HG02852 (cell line): ENCODE measurements at regions not wholly inside any gene's neighbourhood (a gene's known extent, or its start where the extent isn't known, plus 50 kb on each side); places are given as distances from the start of the nearest gene placed in this dataset.

Source experiments
- ATAC-seq: cut with Tn5 transposase; IDR thresholded peaks from one replicate; pipeline ENCODE4 v1.9.1; 2021; ENCODE audit warnings: mild to moderate bottlenecking, moderate library complexity; ENCODE audit not compliant: unreplicated experiment

DNA sequence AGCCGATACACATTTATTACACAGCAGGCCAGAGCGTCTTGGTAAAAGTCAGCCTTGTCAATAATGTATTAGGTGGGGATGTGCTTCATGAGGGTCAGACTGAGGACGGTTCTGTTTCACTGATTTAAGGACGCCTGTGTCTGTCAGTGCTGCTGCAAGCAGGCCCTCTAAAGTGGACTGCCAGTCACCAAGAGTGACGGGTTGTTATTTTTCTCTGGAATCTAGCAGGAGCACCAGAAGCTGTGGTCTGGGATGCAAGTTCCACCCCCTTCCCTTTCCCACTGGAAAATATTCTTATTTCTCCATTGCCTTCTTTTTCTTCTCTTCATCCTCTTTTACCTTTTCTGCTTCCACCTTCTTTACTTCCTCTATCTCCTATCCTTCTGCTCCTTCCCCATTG lies 191.2 kb upstream of the NCAM1 start:
- no peak for ATAC-seq

- no peak for ATAC-seq
These were observed 190.7 kb upstream of the NCAM1 start for GRCh38 chr11:112770487-112770886.

- ATAC-seq = no peak
These were observed 189.4 kb upstream of the NCAM1 start for GRCh38 chr11:112771851-112772250.

GRCh38 chr11:112773264-112773663 lies 188.0 kb upstream of the NCAM1 start:
- no peak for ATAC-seq

DNA sequence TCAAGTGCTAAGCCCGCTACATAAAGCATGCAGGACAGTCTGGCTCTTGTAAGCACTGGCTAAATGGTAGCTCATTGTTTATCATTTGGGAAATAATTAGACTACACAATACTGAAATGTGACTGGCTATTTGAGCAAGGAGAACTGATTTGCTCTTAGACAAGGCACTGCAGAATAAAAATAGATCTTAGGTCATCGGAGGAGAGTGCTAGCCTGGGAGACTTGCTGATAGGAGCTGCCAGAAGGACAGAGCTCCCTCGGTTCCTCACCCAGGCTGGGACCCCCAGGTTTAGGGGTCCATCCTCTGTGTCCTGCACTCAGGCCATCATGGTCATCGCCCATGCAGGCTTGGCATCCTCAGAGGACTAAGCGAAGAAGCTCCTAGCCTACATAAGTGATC lies 184.4 kb upstream of the NCAM1 start:
- no peak for ATAC-seq

DNA sequence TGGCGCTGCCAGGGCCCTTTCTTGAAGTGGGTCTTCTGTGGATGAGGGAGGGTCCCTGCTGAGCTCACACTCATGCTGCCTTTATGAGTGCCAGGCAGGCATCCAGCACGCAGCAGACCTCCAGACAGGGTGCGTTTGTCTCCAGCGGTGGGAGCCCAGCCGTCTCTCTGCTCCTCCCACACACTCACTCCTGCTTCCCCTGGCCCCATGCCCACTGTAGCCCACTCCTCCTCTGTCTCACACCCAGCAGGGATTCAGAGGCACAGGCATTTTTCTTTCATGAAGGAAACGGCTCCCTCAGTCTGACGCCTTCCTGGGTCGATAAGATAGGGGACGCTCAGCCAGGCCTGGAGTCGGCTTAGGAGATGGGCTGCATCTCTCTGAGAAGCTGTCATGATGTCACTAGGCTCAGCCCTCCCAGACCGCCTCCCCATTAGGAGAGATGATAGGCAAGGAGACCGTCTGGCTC lies 183.9 kb upstream of the NCAM1 start:
- ATAC-seq = no peak

GRCh38 chr11:112778091-112778876 lies 182.9 kb upstream of the NCAM1 start:
- no peak for ATAC-seq

DNA sequence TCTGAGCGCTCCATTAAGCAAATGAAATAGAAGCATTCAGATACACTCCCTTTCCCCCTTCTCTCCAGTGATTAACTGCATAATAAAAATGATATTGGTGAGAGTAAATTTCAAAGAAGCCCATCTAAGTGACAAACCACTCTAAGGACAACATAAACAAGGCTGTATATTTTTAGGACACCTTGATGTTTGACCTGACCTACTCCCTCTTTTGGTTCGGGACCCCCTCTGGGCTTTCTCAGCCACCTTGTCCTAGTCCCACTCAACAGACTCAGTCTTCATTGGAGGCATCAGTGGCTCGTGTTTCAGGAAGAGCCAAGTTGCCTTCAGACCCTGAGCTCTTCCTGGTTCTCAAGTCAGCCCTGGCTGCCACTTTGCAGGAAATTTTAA lies 182.3 kb upstream of the NCAM1 start:
- ATAC-seq = no peak

DNA sequence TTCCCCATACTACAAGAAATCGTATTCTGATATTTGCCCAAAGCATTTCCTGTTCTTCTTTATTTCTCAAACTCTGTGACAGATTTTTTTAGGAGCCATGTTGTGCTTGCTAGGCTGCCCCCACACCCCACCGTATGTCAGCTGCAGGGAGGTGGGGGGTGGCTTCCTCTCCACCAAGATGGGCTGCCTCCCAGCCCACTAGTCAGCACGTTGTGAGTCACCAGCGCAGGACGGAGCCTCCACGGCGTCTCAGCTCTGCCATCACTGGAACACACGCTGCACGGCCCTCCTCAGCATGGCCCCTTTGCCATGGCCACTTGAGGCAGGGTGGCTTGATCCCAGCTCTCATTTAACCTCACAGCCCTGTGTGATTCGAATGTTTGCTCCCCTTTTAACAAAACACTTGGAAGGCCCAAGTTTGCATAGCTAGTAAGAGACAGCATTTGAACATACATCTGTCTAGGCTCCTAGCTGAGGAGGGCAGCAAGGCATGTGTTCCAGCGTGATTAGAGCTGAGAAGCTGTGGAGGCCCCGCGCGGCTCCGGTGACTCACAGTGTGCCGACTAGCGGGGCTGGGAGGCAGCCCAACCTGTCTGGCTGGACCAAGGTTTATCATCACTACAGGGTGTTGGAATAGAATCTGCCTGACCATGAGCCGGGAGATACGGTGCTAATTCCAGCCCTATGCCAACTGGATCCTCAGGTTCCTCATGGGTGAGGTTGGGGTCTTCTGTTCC lies 180.7 kb upstream of the NCAM1 start:
- ATAC-seq = no peak

DNA sequence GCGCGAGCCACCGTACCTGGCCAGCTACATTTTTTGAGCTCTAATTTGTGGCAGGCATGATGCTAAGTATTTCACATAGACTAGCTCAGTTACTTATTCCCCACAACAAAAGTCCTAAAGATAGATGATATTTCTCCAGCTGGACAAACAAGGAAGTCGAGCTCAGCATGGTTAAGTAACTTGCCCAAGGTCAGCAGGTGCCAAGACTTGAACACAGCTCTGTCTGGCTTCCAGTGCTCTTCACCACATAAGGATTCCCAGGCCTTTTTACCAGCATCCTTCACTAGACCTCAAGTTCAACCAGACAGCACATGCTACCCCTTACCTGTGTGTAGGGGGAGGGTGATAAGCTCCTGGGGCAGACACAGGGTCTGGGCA lies 177.3 kb upstream of the NCAM1 start:
- ATAC-seq = no peak

DNA sequence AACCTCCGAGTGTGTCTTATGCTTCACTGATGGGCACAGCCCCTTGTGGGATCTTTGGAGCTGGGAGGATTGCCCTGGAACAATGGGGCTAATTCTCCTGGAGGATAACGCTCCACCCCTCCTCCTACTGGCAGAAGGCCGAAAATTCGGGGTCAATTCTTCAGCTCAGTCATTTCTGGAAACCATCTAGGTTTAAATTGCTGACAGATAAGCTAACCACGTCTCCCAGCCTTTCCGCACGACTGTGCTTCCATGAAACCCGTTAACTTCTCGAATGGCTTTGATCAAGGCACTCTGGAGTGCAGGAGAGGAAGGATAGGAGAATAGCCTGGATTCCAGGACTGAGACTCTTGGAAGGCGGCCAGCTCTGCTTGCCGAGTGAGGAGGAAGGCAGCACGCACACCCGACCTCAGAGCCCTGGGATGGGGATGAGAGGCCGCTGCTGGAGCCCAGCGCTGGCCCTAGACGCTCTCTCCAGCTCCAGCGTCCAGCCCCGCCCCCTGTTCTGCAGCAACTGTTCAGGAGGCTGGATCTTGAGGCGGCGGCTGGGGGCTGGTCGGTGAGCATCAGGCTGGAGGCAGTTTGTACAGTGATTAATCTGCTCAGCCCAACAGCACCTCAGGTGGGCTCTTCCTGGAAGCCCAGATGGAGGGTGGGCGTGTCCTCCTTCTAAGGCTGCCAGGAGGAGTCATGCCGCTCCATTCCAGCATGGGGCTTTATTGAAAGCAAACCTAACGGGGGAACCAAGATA lies 176.7 kb upstream of the NCAM1 start:
- ATAC-seq = no peak

DNA sequence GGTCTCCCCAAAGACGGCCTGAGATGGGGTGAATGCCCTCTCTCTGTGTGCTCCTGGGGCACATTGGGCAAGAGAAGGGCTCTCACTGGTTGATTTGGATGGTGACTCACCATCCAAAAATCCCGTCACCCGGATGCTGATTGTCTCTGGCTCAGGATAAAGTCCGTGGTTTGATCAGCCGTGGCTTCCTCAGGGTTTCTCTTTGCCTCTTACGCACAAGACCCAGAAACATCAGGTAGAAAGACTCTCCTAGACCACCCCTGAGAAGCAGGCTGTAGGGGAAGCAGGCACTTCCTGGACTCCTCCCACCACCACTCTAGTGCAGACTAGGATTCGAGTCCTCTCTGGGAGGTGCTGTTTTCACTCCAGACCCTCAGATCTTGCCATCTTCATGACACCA lies 176.1 kb upstream of the NCAM1 start:
- ATAC-seq = no peak

- no peak for ATAC-seq
These were observed 175.5 kb upstream of the NCAM1 start for GRCh38 chr11:112785719-112786118.

DNA sequence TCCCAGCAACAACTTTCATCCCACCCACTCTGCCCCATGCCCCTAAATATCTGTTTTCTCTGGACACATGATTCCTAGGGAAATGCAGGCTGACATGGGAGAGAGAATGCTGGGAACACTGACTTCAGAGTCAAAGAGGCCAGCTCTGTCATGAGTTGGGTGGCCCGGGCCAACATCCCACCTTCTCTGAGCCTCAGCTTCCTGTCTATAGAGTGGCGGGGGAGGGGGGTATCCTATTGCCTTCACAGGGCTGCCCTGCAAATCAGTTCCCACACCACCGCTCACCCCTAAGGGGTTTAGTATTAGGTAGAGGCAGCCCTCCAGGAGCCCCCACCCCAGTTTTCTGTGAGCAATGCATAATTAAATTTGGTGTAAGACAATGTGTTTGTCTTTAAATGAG lies 175.0 kb upstream of the NCAM1 start:
- ATAC-seq = no peak

DNA sequence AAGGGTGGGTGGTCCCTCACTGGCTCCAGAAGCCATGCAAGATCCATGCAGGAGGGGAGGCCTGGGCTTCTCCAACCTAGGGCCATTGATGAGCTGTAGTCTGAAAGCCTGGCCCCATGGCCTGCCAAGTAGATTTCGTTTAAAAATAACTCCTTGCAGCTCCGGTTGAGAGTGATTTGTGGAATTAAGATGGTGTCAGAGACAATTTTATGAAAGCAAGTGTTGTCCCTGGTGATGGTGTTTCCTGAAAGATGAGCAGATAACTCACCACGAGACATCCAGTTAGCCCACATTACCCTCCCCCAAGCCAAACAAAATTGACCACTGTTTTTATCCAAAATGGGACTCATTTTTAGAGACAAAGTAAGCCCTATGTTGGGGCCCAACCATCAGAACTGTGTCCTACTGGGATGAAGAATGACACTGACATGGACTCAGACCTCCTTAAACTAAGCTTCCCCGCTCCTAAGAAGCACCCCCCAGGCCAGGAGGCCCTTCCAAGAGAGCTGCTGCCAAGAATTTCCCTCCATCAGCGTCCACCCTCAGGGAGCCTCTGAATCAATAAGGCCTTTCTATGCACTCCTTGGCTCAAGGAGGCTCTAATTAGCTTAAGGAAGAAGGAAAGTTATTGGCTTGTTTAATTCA lies 174.2 kb upstream of the NCAM1 start:
- no peak for ATAC-seq

- no peak for ATAC-seq
These were observed 171.7 kb upstream of the NCAM1 start for GRCh38 chr11:112789481-112789880.

DNA sequence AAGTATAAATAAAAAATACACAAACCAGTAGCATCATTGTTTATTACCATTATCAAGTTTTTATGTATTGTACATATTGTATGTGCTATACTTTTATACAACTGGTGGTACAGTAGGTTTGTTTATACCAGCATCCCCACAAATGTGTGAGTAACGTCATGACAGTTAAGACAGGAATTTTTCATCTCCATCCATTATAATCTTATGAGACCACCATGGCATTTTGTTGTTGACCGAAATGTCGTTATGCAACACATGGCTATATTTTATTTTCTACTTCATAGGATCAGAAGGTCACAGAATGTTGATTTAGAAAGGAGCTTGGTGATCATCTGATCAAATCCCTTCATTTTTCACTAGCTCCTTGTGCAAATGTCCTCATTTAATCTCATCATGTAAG lies 170.9 kb upstream of the NCAM1 start:
- ATAC-seq = no peak

GRCh38 chr11:112792070-112792469 lies 169.2 kb upstream of the NCAM1 start:
- ATAC-seq = no peak

GRCh38 chr11:112793416-112793815 lies 167.8 kb upstream of the NCAM1 start:
- ATAC-seq = no peak

- no peak for ATAC-seq
These were observed 166.8 kb upstream of the NCAM1 start for GRCh38 chr11:112794331-112794846.
